ENCODE measurements at regions not wholly inside any gene's neighbourhood (a gene's known extent, or its start where the extent isn't known, plus 50 kb on each side); places are given as distances from the start of the nearest gene placed in this dataset.

DNA sequence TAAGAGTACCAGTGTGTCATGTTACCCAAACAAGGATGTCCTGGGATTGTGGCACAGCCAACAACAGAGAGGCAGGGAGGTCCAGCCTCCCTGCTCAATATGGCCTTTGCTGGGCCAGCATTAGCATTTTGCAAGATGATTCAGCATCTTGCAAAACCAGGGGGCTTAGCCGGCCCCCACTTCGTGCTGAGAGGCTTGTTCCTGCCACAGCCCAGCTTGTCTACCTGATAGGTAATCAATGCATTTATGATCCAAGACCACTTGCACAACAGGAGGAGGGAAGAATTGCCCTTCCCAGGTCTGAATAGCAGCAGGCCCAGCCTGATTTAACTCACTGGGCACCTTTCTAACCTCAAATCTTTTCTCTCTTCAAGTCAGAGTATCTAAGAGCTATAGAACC is 189.0 kb upstream of the SYT13 start:
- no peaks in the 10 kb centered on the region for H3K79me2 ChIP-seq (ENCODE audit: insufficient read depth, low read length)
- H4K20me1 ChIP-seq (ENCODE audit: insufficient read depth, low read length), result no peaks in the 10 kb centered on the region
- H3K9me3 ChIP-seq (ENCODE audit: low read length), result no peaks in the 10 kb centered on the region
- H3K27me3 ChIP-seq (ENCODE audit: insufficient read depth, low read length), result no peaks in the 10 kb centered on the region
- H3K4me1 ChIP-seq (ENCODE audit: insufficient read depth, low read length, severe bottlenecking), result no peaks in the 10 kb centered on the region
- no peaks in the 10 kb centered on the region for H3K36me3 ChIP-seq (ENCODE audit: insufficient read depth, low read length)
- no peaks in the 10 kb centered on the region for H3K9me2 ChIP-seq (ENCODE audit: low read depth, low read length)
- TF ChIP-seq, protein P1, sequence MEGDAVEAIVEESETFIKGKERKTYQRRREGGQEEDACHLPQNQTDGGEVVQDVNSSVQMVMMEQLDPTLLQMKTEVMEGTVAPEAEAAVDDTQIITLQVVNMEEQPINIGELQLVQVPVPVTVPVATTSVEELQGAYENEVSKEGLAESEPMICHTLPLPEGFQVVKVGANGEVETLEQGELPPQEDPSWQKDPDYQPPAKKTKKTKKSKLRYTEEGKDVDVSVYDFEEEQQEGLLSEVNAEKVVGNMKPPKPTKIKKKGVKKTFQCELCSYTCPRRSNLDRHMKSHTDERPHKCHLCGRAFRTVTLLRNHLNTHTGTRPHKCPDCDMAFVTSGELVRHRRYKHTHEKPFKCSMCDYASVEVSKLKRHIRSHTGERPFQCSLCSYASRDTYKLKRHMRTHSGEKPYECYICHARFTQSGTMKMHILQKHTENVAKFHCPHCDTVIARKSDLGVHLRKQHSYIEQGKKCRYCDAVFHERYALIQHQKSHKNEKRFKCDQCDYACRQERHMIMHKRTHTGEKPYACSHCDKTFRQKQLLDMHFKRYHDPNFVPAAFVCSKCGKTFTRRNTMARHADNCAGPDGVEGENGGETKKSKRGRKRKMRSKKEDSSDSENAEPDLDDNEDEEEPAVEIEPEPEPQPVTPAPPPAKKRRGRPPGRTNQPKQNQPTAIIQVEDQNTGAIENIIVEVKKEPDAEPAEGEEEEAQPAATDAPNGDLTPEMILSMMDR (IDR thresholded peaks at IDR 0.05; ENCODE audit: low read length), result no peak
- TF ChIP-seq EZH2 (IDR thresholded peaks at IDR 0.05; ENCODE audit: borderline replicate concordance, low read length), result no peak
- no peaks in the 10 kb centered on the region for H3F3A ChIP-seq (ENCODE audit: insufficient read depth, low read length)
- no peak overlapping the region for H3K4me3 ChIP-seq (ENCODE audit: low read depth, low read length, poor library complexity, severe bottlenecking)
- H3K9ac ChIP-seq (ENCODE audit: low read length), result no peak overlapping the region
- H3K4me2 ChIP-seq (ENCODE audit: low read length), result no peak overlapping the region
- no peak overlapping the region for H2AFZ ChIP-seq (ENCODE audit: low read length)
- no peak overlapping the region for H3K27ac ChIP-seq (ENCODE audit: low read depth, low read length, poor library complexity, severe bottlenecking)

DNA sequence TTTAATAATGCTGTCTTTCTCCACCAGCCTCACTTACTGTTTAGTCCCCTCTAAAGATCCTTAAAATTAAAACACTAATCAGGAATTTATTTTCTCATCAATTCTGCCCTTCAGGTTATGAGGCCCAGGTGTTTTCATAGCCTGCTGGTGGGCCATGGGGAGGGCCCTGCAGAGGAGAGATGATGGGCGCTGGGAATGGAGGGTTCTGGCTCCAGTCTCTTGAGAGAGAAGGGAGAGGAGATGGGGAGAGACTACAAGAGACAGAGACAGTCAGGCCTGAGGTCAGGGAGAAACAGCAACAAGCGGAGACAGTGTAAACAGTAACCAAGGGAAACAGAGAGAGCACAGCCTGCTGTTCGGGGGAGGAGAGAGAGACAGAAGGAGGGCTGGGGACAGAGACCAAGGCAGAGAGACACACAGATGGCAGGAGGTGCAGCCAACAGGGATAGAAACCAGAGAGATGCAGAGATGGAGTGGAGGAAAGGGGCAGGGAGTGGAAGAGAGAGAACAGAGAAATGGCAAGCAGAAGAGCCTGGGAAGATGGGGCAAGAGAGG is 187.3 kb upstream of the SYT13 start:
- H3K9ac ChIP-seq (ENCODE audit: low read length), result no peak overlapping the region
- no peak overlapping the region for H2AFZ ChIP-seq (ENCODE audit: low read length)
- H3K36me3 ChIP-seq (ENCODE audit: insufficient read depth, low read length), result no peaks in the 10 kb centered on the region
- H4K20me1 ChIP-seq (ENCODE audit: insufficient read depth, low read length), result no peaks in the 10 kb centered on the region
- no peaks in the 10 kb centered on the region for H3F3A ChIP-seq (ENCODE audit: insufficient read depth, low read length)
- no peaks in the 10 kb centered on the region for H3K9me2 ChIP-seq (ENCODE audit: low read depth, low read length)
- no peak overlapping the region for H3K4me2 ChIP-seq (ENCODE audit: low read length)
- H3K4me1 ChIP-seq (ENCODE audit: insufficient read depth, low read length, severe bottlenecking), result no peaks in the 10 kb centered on the region
- no peaks in the 10 kb centered on the region for H3K79me2 ChIP-seq (ENCODE audit: insufficient read depth, low read length)
- H3K27ac ChIP-seq (ENCODE audit: low read depth, low read length, poor library complexity, severe bottlenecking), result no peak overlapping the region
- TF ChIP-seq, protein P1 (IDR thresholded peaks at IDR 0.05; ENCODE audit: low read length), result no peak
- no peak for TF ChIP-seq EZH2 (IDR thresholded peaks at IDR 0.05; ENCODE audit: borderline replicate concordance, low read length)
- H3K9me3 ChIP-seq (ENCODE audit: low read length), result no peaks in the 10 kb centered on the region
- H3K27me3 ChIP-seq (ENCODE audit: insufficient read depth, low read length), result no peaks in the 10 kb centered on the region
- no peak overlapping the region for H3K4me3 ChIP-seq (ENCODE audit: low read depth, low read length, poor library complexity, severe bottlenecking)

DNA sequence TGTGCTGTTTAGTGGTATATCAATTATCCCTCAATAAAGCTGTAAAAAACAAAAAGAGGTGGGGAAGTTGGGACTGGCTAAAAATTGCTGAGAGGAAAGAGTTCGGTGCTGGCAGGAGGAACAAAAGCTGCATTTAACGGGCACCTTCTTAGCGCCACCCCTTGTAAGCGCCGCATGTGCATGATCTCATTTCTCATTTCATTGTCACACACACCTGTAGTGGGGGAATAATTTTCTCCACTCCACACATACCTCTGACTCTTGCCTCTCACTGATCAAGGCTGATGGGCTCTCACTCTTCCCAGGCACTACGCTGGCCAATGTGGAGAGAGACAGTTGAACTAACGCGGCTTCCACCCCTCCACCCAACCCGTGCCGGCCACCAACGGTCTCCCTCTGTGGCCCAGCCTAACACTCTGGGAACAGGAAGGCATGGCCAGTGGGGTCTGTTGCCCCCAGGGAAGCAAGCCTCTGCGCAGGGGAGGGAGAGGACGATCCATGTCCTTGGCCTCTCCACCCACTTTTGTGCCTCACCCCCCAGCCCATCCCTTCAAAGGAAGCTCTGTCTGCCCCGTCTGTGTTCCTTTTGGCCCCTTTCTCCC is 186.7 kb upstream of the SYT13 start:
- no peaks in the 10 kb centered on the region for H4K20me1 ChIP-seq (ENCODE audit: insufficient read depth, low read length)
- H3K79me2 ChIP-seq (ENCODE audit: insufficient read depth, low read length), result no peaks in the 10 kb centered on the region
- no peak overlapping the region for H3K4me2 ChIP-seq (ENCODE audit: low read length)
- no peaks in the 10 kb centered on the region for H3K27me3 ChIP-seq (ENCODE audit: insufficient read depth, low read length)
- no peak overlapping the region for H3K4me3 ChIP-seq (ENCODE audit: low read depth, low read length, poor library complexity, severe bottlenecking)
- no peak for TF ChIP-seq EZH2 (IDR thresholded peaks at IDR 0.05; ENCODE audit: borderline replicate concordance, low read length)
- TF ChIP-seq, protein P1 (IDR thresholded peaks at IDR 0.05; ENCODE audit: low read length), result no peak
- H2AFZ ChIP-seq (ENCODE audit: low read length), result no peak overlapping the region
- no peaks in the 10 kb centered on the region for H3K9me2 ChIP-seq (ENCODE audit: low read depth, low read length)
- H3K9ac ChIP-seq (ENCODE audit: low read length), result no peak overlapping the region
- no peaks in the 10 kb centered on the region for H3F3A ChIP-seq (ENCODE audit: insufficient read depth, low read length)
- H3K36me3 ChIP-seq (ENCODE audit: insufficient read depth, low read length), result no peaks in the 10 kb centered on the region
- no peaks in the 10 kb centered on the region for H3K9me3 ChIP-seq (ENCODE audit: low read length)
- H3K4me1 ChIP-seq (ENCODE audit: insufficient read depth, low read length, severe bottlenecking), result no peaks in the 10 kb centered on the region
- no peak overlapping the region for H3K27ac ChIP-seq (ENCODE audit: low read depth, low read length, poor library complexity, severe bottlenecking)
